Tibial nerve (tissue), 4 donors: ENCODE measurements at regions not wholly inside any gene's neighbourhood (a gene's known extent, or its start where the extent isn't known, plus 50 kb on each side); places are given as distances from the start of the nearest gene placed in this dataset.

Experiments used
- DNase-seq, 2 donors: peaks; one replicate each; pipeline ENCODE4 v3.0.0-alpha.2; 2019; ENCODE audit warnings: low spot score in 2 of 2
- H3K27ac ChIP-seq, 4 donors: fragments of 200-600 bp; sonication (generic) in 3 of 4; one replicate each; pipeline ENCODE4 v1.5.1; 2017 to 2019; ENCODE audit warnings: mild to moderate bottlenecking in 1 of 4
- H3K27me3 ChIP-seq, 2 donors: fragments of 200-600 bp; sonication (generic) in 1 of 2; one replicate each; pipeline versions ENCODE4 v1.5.1 to v1.6.0; 2017 to 2019
- H3K36me3 ChIP-seq, 3 donors: fragments of 200-600 bp; sonication (generic); one replicate each; pipeline ENCODE4 v1.5.1; 2018 to 2019
- H3K4me1 ChIP-seq, 4 donors: fragments of 200-600 bp; sonication (generic) in 3 of 4; one replicate each; pipeline ENCODE4 v1.5.1; 2017 to 2019
- H3K4me3 ChIP-seq, 4 donors: fragments of 200-600 bp; sonication (generic) in 3 of 4; one replicate each; pipeline ENCODE4 v1.5.1; 2017 to 2019; ENCODE audit warnings: mild to moderate bottlenecking in 1 of 4, moderate library complexity in 1 of 4
- H3K9me3 ChIP-seq, 4 donors: fragments of 200-600 bp; sonication (generic) in 3 of 4; one replicate each; pipeline ENCODE4 v1.5.1; 2017 to 2019
- CTCF ChIP-seq, 5 experiments: fragments of 200-600 bp in 3 of 5; fragments of 450-650 bp in 2 of 5; sonication (generic) in 3 of 5; IDR thresholded peaks; one replicate each; pipeline ENCODE4 v1.5.1; 2016 to 2019; ENCODE audit warnings: antibody characterized with exemption in 5 of 5, mild to moderate bottlenecking in 3 of 5, moderate library complexity in 2 of 5
- EP300 ChIP-seq, 2 donors: sonication (generic); formaldehyde crosslinking; IDR thresholded peaks; one replicate each; pipeline ENCODE4 v1.6.1; 2017; ENCODE audit warnings: antibody characterized with exemption in 2 of 2, mild to moderate bottlenecking in 1 of 2
- POLR2A ChIP-seq, 2 donors: fragments of 450-650 bp; IDR thresholded peaks; one replicate each; pipeline ENCODE4 v1.6.1; 2017; ENCODE audit warnings: antibody characterized with exemption in 2 of 2, mild to moderate bottlenecking in 2 of 2, moderate library complexity in 2 of 2
- WGBS, 2 donors: methylation state at CpG; one replicate each; pipeline ENCODE4 v1.1.5; 2018; 5-methylcytosine and 5-hydroxymethylcytosine counted together

DNA sequence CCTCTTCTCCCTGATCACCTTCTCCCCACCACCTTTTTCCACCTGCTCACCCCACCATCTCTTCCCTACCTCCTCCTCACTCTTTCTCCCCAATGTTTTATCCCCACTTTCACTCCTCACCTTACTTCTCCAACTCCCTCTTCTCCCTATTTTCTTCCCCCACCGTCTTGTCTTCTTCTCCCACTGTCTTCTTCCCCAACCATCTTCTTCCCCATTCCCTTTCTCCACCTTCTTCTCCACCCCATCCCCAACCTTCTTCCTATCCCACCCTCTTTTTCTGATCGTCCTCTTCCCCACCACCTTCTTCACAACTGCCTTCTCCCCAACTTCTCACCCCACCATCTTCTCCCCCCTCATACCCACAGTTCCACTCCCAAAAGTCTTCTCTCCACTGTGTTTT, 929.4 kb downstream of the UQCRFS1 start:
- 86% methylated on average over 2 of the region's 2 CpGs for WGBS, 2 donors
- DNase-seq, result no peak
- Histone ChIP-seq H3K36me3 (no peaks in the 10 kb centered on the region), H3K9me3 (no peaks in the 10 kb centered on the region), H3K4me3 (no peak overlapping the region), H3K4me1 (peaks cover 0 to 7% (median 2%) of the 10 kb centered on the region in 4 donors), H3K27me3 (no peaks in the 10 kb centered on the region), H3K27ac (no peak overlapping the region)
- TF ChIP-seq POLR2A (IDR thresholded peaks at IDR 0.05) (no peak), CTCF (IDR thresholded peaks at IDR 0.05) (no peak), EP300 (IDR thresholded peaks at IDR 0.05) (no peak)

DNA sequence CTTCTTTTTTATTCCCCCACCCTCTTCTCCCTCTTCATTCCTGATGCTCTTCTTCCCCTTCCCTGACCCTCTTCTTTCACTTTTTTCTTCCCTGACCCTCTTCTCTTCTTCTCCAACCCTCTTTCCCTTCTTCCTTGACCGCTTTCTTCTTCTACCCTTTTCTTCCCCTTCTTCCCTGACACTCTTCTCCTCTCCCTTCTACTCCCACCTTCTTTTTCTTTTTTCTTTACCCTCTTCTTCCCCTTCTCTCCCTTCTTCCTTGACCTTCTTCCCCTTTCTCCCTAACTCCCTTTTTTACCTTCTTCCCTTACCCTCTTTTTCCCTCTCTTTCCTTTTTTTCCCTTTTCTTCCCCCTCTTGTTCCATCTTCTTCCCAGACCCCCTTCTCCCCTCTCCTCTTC, 931.3 kb downstream of the UQCRFS1 start:
- TF ChIP-seq POLR2A (IDR thresholded peaks at IDR 0.05) (no peak), CTCF (IDR thresholded peaks at IDR 0.05) (no peak), EP300 (IDR thresholded peaks at IDR 0.05) (no peak)
- Histone ChIP-seq H3K4me3 (no peak overlapping the region), H3K4me1 (no peaks in the 10 kb centered on the region), H3K27me3 (no peaks in the 10 kb centered on the region), H3K9me3 (no peaks in the 10 kb centered on the region), H3K36me3 (no peaks in the 10 kb centered on the region), H3K27ac (no peak overlapping the region)
- 90 to 94% methylated on average over 1 of the region's 1 CpG for WGBS, 2 donors
- DNase-seq, result no peak

- peaks cover 0 to 10% (median 0%) of the 10 kb centered on the region in 4 donors for H3K9me3 ChIP-seq
- TF ChIP-seq EP300 (IDR thresholded peaks at IDR 0.05) (no peak), POLR2A (IDR thresholded peaks at IDR 0.05) (no peak), CTCF (IDR thresholded peaks at IDR 0.05) (no peak)
- no peaks in the 10 kb centered on the region for H3K36me3 ChIP-seq
- no peaks in the 10 kb centered on the region for H3K4me1 ChIP-seq
- no peak overlapping the region for H3K27ac ChIP-seq
- WGBS, 2 donors, result 61% methylated on average over 3 of the region's 3 CpGs
- DNase-seq, result no peak
- no peak overlapping the region for H3K4me3 ChIP-seq
- no peaks in the 10 kb centered on the region for H3K27me3 ChIP-seq
Measured at GRCh38 chr19:28264556-28264955, 948.4 kb downstream of the UQCRFS1 start.

GRCh38 chr19:28258829-28259228, 954.1 kb downstream of the UQCRFS1 start:
- TF ChIP-seq POLR2A (IDR thresholded peaks at IDR 0.05) (no peak), EP300 (IDR thresholded peaks at IDR 0.05) (no peak), CTCF (IDR thresholded peaks at IDR 0.05) (no peak)
- no peaks in the 10 kb centered on the region for H3K4me1 ChIP-seq
- no peaks in the 10 kb centered on the region for H3K27me3 ChIP-seq
- DNase-seq, result no peak
- no peak overlapping the region for H3K4me3 ChIP-seq
- H3K27ac ChIP-seq, result no peak overlapping the region
- H3K9me3 ChIP-seq, result peaks cover 0 to 10% (median 0%) of the 10 kb centered on the region in 4 donors
- H3K36me3 ChIP-seq, result no peaks in the 10 kb centered on the region
- WGBS, 2 donors, result 62 to 64% methylated on average over 3 of the region's 3 CpGs

DNA sequence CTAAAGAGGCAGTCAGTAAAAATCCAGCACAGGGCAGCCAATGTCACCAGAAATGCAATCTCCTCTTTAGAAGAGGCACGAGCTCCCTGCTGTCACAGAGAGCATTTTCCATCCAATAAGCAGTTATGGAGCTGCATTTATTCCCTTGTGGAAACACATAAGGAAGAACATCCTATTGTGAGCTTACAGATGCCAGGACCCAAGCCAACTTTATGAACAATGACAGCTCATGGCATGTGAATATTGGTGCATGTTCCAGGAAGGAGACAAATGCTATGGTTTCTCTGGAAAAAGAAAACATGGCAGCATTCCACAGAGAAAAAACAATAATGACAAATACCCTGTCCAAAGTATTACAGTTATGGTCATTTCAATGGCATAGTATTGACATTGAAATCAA, 955.6 kb downstream of the UQCRFS1 start:
- WGBS, 2 donors, result 18 to 28% methylated on average over 1 of the region's 1 CpG

More for the DNA sequence above, 955.6 kb downstream of the UQCRFS1 start:
- Histone ChIP-seq H3K4me1 (no peaks in the 10 kb centered on the region), H3K36me3 (no peaks in the 10 kb centered on the region), H3K27ac (no peak overlapping the region), H3K4me3 (no peak overlapping the region), H3K9me3 (peaks cover 0 to 10% (median 0%) of the 10 kb centered on the region in 4 donors), H3K27me3 (no peaks in the 10 kb centered on the region)
- DNase-seq, result no peak
- TF ChIP-seq EP300 (IDR thresholded peaks at IDR 0.05) (no peak), POLR2A (IDR thresholded peaks at IDR 0.05) (no peak), CTCF (IDR thresholded peaks at IDR 0.05) (no peak)
